GM13976 (cell line): ENCODE measurements at regions not wholly inside any gene's neighbourhood (a gene's known extent, or its start where the extent isn't known, plus 50 kb on each side); places are given as distances from the start of the nearest gene placed in this dataset.

Source experiments
- DNase-seq: peaks from one replicate; pipeline ENCODE4 v3.0.0; 2012; ENCODE audit warnings: low spot score
- in situ Hi-C: fragments of 300-500 bp; cut with MboI; formaldehyde crosslinking; loops from one replicate; pipeline ENCODE4 v1.12.0; 2022; ENCODE audit warnings: low sequenced_read_pairs, mixed read lengths, inconsistent platforms; ENCODE audit not compliant: unreplicated experiment
- TF ChIP-seq, protein P1 (sequence below): IDR thresholded peaks from 2 replicates; pipeline ENCODE4 v1.5.1; 2012; ENCODE audit warnings: borderline replicate concordance, mild to moderate bottlenecking; ENCODE audit not compliant: insufficient read depth; ENCODE audit errors: extremely low read depth, missing control alignments, control extremely low read depth

DNA sequence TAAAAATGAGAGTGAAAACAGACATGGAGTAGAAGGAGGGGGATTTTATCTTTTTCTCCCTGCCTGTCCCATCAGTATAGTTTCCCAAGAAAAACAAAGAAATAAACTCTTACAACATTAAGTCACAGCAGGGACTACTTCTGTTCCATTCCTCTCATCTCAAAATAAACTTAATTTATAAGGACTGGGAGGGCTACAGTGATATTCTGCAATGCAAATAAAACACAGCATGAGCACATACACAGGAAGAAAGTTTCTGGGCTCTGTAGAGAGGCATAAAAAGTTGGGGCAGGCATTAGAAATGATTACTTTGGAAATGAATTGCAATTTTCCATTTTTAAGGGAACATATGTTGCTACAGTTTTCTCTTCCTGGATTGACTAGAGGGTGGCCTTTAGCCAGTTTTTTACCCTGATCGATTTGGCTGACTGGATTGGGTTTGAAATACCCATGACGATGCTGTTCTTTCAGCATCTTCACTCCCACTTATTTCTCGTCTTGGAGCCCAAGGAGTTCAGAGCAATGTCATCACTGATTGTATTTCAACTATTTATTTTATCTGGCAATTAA lies 157.1 kb downstream of the ACTR3 start:
- no peak for DNase-seq
- TF ChIP-seq, protein P1, sequence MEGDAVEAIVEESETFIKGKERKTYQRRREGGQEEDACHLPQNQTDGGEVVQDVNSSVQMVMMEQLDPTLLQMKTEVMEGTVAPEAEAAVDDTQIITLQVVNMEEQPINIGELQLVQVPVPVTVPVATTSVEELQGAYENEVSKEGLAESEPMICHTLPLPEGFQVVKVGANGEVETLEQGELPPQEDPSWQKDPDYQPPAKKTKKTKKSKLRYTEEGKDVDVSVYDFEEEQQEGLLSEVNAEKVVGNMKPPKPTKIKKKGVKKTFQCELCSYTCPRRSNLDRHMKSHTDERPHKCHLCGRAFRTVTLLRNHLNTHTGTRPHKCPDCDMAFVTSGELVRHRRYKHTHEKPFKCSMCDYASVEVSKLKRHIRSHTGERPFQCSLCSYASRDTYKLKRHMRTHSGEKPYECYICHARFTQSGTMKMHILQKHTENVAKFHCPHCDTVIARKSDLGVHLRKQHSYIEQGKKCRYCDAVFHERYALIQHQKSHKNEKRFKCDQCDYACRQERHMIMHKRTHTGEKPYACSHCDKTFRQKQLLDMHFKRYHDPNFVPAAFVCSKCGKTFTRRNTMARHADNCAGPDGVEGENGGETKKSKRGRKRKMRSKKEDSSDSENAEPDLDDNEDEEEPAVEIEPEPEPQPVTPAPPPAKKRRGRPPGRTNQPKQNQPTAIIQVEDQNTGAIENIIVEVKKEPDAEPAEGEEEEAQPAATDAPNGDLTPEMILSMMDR, result no peak
- in situ Hi-C loops, result no loop called here

DNA sequence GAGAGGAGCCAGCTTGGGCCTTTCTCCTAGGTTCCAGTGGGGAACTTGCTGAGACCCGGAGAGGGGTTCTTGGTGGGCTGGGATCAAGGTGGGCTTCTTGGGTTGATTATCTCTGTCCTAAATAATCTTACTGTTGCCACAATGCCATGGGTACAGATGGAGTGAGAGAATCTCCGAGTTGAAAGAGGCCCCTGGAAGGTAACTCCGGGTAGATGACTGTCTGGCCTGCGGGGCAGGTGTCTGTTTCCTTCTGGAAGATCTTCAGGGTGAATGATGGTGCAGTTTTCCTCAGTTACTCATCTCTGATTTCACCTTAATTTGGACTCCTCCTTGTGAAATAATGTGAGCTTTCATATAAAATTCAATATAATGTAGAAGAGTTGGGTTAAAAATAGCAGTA lies 159.4 kb downstream of the ACTR3 start:
- TF ChIP-seq, protein P1, result no peak
- in situ Hi-C loops, result no loop called here
- DNase-seq, result no peak

DNA sequence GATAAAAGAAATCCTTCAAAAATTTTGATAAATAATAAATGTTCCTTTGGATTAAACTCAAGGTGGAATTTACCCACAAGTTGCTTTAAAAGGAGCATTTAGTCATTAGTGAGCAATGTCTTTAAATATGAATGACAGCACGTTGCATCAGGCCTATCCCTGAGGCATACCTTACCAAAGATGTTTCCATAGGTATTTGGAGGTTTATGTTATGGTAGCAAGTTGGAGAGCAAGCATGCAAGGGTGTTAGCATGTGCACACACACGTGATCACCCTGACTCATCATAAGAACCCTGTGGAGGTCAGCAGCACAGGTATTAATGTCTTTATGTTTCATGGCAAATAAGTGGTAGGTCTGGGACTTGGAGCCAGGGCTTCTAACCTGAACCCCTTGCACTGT lies 159.9 kb downstream of the ACTR3 start:
- TF ChIP-seq, protein P1, result no peak
- in situ Hi-C loops, result no loop called here
- DNase-seq, result no peak

DNA sequence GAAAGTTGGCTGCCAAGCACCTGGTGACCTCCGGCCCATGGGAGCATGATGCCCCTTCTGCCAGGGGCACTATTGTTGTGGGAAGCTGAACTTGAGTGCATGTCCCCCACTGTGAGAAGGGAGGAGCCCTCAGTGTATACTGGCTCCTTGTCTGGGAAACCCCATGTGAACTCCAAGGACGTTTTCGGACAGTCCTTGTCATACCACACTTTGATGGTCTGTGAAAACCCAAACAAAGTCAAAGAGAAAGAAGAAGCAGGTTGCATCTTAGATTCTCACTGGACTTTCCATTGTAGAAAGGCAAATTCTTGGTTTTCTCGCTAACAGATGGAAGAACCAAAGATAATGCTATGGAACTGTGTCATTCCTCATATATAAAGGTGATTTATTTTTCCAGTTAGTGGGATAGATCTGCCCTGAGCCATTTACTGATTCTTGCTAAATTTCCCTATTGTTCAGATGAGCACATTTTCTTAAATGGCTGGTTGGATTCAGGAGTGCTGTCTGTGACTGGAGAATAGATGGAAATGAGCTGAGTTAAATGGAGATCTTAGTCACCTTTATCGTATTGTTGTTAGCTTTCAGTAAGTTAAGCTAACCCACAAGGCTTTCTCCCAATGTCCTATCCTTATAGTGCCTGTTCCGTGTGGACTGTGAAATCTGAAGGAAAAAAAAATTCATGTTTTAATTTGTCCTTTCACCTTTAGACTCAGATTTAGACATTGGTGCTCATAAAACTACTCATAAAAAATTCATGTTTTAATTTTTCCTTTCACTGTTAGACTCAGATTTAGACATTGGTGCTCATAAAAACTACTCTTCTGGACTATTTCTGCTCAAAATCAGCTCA lies 166.6 kb downstream of the ACTR3 start:
- peak; percentile 15 for DNase-seq
- TF ChIP-seq, protein P1, result no peak
- in situ Hi-C loops, result no loop called here

DNA sequence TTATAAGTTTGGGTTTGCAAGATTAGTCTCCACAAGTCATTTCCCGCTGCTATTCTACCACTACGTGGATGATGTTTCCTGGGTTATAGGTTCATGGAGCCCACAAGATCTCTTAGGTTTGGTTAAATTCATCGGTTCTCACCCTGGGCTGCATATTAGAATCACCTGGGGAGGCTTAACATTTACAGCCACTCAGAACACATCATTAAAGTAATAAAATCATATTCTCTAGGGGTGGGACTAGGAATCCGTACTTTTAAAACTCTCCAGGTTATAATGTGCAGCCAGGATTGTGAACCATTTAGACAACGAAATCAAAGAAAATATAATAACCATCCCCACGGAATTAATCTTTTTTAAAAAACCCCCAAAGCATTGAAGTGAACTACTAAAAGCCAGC lies 167.7 kb downstream of the ACTR3 start:
- in situ Hi-C loops, result no loop called here
- TF ChIP-seq, protein P1, result no peak
- DNase-seq, result no peak

DNA sequence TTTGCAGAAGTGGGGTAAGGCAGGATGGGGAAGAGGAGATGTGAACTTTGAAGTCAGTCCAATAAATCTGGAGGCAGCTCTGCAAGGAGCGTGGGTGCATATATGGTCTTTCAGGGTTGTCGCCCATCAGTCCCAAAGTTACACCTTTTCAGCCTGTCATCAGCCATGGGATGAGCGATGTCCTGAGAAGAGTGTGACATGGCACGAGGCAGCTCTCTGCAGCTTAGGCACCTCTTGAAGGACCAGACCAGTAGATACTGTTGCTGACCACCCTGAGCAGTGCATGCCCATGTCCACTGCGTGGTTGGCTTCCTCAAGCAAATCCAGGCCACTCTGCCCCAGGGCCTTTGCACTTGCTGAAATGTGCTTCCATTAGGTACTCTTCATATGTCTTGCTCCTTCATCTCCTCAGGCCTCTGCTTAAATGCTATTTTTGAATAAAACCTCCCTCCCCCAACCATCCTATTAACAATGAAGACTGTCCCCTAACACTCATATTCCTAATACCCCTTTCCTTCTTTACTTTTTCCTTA lies 171.7 kb downstream of the ACTR3 start:
- TF ChIP-seq, protein P1, result no peak
- in situ Hi-C loops, result no loop called here
- no peak for DNase-seq
